TTC549 (cell line): ENCODE measurements at regions not wholly inside any gene's neighbourhood (a gene's known extent, or its start where the extent isn't known, plus 50 kb on each side); places are given as distances from the start of the nearest gene placed in this dataset.
"Not testable (repeated sequence)": the region's sequence is repeated elsewhere in the genome, so short reads cannot be mapped to it uniquely, and the experiment has no call there.

Experiments
- FAIRE-seq: peaks from 2 replicates; lab custom pipeline; 2012; peaks lifted over from hg19 to GRCh38; lab: Jason Lieb, UNC

DNA sequence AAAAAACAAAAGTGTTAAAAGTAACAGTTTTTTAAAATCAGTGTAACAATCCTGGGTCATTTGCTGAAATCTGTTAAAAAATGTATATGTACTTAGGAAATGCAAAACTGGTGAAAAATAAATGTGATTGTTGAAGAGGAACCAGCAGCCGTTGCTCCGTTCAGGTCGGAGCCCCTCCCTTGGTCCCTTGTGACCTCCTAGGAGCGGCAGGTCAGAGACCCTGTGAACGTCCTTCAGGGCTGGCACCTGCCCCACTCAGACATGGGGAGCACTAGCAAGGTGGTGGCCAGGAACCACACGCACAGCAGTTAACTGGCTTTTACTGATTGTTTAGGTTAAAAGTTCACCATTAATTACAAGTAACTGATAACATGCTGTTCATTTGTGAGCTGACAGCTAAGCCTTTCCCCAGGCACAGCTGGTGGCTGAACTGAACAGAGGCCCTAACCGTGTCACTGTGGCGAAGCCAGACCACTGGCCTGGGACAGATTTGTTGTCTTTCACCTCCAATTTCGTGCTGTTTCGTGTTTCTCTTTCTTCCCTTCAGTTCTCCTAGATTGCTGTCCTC is 159.2 kb upstream of the ALKAL2 start:
- FAIRE-seq = no peak

DNA sequence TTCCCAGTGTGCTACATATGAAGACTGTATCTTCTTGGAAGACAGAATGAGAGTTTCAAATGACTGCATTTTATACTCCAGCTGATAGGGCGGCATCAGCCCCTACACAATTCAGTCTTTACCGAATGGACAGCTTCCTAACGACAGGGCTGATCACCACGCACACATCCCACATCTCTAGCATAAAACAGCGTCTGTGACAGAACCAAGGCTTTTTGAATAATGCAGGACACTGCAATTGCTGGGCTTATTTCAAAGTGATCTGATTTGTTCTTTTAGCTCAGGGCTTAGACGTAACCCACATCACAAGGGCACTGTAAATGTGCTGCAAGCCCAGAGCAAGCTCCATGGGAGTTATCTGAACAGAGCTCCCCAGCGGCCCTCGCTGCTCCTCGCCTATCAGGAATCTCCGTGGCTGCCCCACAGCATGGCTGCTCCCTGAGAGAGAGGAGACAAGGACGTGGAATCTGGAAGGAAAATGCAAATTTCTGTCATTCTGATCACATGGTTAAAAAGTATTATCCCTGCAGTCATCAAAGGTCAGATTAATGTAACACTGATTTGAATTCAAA is 158.5 kb upstream of the ALKAL2 start:
- FAIRE-seq = no peak

DNA sequence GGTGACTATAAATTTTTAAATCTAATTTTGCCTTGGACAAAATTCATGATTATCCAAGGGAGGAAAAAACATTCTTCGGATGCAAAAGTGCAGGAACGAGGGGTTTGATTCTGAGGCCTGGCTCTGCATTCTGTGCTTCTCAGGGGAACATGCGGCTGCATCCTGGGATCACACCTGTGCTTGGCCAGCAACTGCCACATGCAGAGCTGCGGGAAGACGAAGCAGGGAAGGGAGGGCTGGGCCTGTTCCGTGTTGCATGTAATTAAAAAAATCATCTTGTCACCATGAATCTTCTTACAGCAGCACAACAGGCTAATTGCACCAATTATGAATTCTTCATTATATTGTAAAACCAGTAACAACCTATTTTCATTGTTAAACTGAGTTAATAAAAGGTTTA is 158.0 kb upstream of the ALKAL2 start:
- no peak for FAIRE-seq

DNA sequence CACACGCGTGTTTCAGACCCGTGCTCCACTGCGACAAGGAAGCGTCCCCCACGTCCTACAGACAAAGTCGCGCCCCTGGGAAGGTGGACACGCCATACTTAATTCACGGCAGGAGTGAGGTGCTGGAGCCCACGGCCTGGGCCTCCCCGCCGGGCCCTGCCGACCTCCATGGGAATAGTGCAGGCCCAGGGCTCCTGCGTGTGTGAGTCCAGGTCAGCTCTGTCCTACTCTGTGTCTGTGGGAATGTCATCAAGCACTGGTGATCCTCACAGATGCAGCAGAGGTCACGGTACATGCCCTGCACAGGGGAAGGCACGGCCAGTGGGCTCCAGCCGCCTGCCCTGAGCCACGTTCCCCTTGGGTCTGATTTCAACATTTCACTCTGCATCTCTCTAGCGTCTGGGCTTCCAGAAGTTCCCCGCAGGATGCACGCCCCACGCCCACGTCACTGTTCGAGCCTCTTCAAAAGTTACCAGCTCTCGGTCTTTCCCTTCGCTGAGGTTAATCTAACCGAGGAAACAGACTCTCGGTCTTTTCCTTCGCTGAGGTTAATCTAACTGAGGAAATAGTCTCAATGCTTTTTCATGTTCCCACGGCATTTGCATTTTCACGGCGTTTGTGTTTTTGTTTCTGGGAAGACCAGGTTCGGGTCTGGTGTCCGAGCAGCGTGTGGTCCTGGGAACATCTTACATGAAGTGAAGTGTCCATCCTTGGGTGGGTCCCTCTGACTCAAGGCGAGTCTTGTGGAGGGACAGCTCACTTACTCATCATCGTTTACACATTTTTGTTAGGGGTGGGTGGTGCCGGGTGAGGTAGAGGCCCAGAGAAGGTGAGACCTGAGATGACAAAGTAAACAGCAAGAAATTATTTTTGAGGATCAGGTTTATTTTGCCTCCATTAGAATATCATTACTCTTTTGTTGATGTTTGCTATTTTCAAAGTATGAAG is 157.3 kb upstream of the ALKAL2 start:
- no peak for FAIRE-seq

DNA sequence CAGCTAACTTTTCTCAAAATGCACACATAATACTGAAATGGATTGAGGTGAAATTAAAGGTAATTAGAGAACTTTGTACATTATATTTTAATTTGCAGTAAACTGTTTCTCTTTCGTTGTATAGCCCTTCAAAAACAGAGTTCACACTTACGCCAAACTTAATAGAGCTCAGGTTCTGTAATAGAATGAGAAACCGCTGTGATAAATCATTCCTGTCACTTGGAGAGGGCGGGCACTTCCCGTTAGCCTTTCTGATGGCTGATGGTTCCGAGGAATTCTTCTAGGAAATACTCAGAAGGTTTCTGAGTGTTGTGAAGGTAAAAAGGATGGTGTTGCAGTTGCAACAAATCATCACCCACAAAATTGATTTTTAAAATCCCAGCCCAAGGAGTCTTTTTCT is 155.8 kb upstream of the ALKAL2 start:
- FAIRE-seq = no peak

DNA sequence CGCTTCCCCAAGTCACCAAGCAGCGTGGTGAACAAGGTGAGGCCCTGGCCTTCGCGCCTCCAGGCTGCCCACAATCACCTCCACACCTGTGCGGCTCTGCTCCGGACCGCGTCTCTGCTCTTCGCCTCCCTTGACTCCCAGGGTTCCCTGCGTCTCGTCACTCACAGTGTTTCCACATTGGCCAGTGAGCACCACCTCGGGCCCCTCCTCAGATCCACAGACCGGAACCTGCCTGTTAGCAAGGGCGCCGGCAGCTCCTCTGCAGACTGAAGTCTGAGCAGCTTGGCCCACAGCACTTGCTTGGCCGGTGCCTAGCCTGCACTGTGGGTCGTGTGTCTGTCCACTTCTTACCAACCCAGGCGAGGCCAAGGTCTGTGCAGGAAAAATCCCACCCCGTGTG is 155.3 kb upstream of the ALKAL2 start:
- FAIRE-seq = no peak

DNA sequence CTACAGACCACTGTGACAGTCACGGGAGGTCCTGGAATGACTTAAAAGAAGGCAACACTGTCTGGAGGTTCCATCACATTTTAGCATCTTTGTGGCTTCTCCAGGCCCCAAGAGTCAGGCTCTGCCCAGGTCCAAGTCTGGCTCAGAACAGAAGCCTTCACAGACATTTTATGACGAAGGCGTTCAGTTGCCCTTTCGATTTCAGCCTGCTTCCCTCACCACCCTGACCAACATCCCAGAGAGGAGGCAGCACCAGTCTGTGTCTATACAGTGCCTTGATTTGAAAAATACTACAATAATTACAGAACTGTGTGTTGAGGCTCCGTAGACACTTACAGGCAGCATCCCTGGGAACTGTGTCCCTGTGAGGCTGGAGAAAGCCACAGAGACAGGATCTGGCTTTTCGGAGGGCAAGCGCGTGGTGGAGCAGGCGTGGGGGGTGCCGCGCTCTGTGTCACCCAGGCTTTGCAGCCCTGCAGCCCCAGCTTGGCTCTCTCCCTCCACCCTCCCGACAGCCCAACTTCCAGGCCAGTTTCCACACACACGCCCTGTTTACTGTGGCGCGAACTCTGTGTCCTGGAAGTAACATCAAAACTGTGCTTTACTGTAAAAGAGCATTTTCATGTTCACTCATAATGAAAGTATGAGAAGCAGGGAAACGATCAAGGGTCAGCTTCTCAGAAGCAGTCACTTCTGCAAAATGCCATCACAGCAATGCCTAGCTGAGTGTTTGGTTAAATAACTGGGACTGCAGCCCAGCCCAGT is 153.5 kb upstream of the ALKAL2 start:
- no peak for FAIRE-seq

DNA sequence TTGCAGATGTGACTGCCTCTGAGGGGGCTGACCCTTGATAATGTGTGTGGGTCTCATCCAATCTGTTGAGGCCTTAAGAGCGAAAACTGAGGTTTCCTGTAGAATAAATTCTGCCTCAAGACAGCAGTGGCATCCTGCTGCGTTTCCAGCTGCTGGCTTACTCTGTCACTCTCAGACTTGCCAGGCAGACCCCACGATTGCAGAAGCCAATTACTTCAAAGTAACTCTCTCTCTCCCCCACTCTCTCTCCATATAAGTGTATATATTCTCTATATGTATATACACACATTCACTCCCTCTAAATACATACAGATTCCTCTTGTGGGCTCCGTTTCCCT is 152.5 kb upstream of the ALKAL2 start:
- FAIRE-seq = no peak

DNA sequence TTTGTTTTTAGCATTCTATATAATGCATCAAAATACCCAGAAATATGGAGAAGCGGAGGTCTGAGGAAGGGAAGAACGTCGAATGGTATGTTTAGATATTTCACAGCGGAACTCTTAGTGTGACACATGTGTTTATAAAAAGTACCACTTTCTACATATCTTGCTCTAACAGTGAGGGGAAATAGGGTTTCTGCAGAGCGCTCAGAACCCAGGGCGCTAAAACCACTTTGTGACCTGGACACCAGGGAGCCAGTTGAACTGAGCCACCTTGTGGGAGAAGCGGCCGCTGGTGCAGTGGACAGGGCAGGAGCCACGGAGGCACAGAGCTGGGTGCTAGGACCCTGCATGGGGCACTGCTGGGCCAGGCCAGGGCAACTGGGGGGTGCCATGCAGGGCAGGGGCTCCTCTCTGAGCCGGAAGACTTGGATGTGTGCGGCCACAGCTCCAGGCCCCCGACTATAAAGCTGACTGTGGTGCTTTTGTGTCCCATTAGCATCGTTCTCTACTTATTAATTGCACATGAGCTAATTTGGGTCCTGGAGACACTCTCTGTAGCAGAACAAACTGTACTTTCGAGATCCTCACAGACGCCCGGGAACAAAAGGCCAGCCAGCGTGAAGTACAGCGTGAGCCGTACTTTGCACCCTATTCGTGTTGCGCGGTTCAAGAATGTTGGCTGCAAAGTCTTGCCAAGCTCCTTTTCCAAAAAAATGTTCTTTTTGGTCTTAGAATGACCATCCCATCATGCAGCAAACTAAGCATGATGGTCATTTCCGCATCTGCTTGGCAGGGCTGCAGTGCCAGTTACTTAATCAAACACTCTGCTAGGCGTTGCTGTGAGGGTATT is 151.9 kb upstream of the ALKAL2 start:
- FAIRE-seq = no peak

DNA sequence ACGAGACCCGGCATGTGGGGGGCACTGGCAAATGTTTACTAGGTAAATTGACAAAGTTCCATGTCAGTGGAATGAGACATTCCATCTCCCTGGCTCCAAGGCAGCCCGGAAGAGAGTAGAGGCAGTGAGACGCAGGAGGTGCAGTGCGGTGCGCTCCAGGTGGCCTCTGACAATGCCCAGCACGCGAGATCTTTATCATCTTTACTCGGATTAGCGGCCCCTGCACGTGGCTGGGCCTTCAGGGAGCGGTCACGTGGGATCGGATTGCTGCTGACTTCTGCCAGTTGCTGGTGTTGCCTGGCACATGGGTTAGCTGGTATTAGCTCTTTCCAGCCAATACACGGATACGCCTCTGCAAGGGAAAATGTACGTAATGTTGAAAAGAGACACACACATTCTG is 151.2 kb upstream of the ALKAL2 start:
- FAIRE-seq = no peak

DNA sequence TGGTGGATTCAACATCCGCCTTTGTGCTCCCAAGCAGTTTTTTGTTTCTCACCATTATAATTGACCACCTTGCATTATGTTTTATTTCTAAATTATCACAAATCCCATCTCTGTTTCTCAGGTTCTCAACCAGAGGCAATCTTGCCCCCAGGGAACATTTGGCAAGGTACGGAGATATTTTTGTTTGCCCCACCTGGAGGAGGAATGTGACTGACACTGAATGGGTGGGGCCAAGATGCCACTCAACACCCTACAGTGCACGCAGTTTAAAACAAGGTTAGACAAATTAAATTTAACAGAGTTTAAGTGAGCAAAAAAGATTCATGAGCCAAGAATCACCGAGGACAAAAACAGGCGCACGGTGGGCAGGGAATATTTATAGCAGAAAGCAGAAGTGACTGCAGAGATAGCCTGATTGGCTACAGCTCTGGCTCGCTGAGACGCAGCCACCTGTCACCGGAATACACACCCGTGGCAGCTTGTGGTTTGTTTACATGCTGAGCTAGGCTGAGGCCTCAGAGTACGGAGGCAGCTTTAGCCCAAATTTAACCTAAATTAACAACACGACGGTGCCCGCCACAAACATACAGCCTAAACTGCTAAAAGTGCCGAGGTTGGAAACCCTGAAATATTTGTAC is 150.0 kb upstream of the ALKAL2 start:
- FAIRE-seq = no peak

DNA sequence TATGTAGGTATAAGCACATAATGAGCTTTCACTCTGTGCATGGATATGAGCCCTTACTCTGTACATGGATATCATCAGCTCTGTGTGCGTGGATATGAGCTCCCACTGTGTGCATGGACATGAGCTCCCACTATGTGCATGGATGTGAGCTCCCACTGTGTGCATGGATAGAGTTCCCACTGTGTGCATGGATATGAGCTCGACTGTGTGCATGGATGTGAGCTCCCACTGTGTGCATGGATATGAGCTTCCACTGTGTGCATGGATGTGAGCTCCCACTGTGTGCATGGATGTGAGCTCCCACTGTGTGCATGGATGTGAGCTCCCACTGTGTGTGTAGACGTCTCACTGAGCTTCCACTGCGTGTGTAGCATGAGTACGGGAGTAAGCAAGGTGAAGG is 149.3 kb upstream of the ALKAL2 start:
- no peak for FAIRE-seq

DNA sequence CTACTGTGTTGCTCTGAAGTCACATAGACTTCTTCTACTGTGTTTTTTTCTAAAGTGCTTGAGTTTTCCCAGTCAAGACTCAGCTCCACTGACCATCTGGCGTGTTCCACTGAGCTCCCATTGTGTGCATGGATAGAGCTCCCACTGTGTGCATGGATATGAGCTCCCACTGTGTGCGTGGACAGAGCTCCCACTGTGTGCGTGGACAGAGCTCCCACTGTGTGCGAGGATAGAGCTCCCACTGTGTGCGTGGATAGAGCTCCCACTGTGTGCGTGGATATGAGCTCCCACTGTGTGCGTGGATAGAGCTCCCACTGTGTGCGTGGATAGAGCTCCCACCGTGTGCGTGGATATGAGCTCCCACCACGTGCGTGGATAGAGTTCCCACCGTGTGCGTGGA is 148.3 kb upstream of the ALKAL2 start:
- FAIRE-seq = no peak

DNA sequence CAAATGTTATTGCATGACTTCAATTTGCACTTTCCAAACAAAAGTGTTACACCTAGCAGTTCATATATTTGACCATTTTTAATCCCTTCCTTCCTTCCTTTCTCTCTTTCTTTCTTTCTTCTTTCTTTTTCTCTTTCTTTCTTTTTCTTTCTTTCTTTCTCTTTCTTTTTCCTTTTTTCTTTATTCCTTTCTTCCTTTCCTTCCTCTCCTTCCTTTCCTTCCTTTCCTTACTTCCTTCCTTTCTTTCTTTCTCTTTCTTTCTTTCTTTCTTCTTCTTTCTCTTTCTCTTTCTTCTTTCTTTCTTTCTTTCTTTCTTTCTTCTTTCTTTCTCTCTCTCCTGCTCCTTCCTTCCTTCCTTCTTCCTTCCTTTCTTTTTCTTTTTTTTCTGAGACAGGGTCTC is 146.7 kb upstream of the ALKAL2 start:
- FAIRE-seq = no peak

DNA sequence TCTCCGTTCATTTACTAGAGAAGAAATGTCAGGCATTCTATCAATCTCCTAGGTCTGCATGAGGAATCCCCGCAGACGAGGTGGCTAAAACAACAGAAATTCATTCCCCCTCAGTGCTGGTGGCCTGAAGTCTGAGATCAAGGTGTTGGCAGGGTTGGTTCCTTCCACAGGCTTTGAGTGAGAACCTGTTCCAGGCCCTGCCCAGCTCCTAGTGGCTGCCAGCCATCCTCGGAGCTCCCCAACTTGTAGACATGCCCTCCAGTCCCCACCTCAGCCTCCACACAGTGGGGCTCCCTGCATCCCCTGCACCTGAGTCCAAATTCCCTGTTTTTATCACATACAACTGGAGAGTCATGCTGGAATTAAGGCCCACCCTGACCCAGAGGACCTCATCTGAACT is 145.3 kb upstream of the ALKAL2 start:
- no peak for FAIRE-seq

DNA sequence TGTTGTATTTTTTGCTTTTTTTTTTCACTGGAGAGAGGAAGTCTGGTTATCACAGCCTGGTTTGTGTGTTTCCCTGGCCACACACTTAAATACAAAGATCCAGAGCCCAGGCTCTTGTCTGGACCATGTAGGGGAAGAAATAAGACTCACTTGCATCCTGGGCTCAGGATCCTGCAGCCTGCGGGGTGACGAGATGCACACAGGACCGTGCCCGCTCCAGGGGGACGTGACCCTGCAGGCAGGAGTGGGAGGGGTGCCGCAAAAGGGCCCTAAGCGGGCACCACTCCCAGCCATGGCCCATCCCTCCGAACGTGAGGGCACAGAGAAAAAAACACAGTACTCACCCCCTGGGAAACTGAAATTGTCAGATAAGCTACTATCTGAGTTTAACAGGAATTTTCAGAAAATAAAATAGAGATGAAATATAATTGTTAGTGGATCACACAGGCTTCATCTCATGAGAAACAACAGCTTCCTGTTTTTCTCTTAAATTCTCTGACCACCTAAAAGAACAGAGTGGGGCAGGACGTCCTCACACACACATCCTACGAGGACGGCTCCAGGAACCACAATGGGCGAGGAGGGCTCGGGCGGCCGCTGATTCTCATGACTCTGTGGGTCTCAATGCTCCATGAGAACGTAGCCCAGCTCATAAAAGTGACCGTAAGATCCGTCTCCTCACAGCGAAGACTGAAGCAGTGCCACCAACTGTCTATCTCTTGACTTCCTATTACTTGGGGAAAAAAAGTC is 142.6 kb upstream of the ALKAL2 start:
- FAIRE-seq = no peak

DNA sequence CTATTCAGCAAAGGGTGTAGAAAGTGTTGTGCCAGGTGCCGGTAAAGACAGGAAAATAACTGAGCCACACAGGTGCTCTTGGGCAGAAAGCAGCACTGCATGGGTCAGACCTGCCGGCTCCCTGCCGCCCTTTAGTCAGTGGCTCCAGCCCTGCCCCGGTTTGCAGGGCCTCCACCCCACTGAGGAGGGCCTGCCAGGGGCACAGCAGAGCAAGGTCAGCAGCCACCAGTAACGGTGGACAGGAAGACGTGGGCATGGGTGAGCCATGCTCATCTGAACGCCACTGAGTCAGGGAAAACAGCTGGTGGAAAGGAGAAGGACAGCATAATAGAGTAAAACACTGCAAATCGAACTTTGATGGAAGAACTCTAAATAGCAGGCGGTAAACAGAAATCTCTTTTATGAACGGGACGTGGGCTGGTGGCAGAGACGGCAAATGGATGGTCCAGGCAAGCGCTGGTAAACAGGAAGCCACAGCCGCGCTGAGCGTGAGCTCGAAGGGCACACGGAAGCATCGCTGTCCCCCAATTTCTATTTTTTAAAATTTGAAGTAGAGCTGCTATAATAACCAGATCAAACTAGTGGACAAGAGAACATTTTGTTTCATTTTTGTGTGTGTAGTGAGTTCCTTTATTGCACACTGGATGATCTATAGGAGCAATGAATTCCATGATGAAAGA is 141.8 kb upstream of the ALKAL2 start:
- FAIRE-seq = no peak

DNA sequence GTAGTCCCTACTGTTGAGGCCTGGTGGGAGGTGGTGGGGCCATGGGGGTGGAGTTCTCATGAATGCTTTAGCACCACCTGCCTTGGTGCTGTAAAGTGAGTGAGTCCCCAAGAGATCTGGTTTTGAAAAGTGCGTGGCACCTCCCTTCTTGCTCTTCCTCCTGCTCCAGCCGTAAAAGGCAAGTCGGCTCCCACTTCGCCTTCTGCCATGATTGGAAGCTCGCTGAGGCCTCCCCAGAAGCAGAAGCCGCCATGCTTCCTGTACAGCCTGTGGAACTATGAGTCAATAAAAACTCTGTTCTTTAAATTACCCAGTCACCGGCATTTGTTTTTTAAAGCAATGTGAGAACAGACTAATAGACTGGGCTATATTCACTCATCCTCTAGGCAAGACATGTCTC is 141.3 kb upstream of the ALKAL2 start:
- FAIRE-seq = no peak

DNA sequence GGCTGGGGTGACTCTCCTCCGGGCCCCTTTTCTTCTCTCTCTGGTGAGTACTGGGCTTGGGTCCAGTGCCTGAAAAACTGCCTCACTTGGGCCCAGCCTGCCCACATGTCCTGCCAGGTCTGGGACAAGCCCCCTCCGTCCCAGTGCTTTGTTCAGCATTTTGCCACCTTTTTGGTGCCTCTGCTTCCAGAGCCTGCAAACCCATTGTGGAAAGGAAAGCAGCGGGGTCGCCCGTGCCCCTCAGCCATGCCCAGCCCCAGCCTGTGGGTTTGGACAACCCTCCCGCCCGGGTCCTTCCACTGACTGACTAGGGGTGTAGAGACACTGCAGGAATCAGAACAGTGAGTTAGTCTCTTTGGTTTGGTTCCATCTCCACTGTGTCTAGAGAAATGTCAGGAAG is 140.7 kb upstream of the ALKAL2 start:
- FAIRE-seq = no peak

DNA sequence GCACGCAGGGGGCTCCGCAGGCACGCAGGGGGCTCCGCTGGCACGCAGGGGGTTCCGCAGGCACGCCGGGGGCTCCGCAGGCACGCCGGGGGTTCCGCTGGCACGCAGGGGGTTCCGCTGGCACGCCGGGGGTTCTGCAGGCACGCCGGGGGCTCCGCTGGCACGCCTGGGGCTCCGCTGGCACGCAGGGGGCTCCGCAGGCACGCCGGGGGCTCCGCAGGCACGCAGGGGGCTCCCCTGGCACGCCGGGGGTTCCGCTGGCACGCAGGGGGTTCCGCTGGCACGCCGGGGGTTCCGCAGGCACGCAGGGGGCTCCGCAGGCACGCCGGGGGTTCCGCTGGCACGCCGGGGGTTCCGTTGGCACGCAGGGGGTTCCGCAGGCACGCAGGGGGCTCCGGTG is 138.8 kb upstream of the ALKAL2 start:
- FAIRE-seq = not testable (repeated sequence)
